ENCODE measurements at regions not wholly inside any gene's neighbourhood (a gene's known extent, or its start where the extent isn't known, plus 50 kb on each side); places are given as distances from the start of the nearest gene placed in this dataset.

DNA sequence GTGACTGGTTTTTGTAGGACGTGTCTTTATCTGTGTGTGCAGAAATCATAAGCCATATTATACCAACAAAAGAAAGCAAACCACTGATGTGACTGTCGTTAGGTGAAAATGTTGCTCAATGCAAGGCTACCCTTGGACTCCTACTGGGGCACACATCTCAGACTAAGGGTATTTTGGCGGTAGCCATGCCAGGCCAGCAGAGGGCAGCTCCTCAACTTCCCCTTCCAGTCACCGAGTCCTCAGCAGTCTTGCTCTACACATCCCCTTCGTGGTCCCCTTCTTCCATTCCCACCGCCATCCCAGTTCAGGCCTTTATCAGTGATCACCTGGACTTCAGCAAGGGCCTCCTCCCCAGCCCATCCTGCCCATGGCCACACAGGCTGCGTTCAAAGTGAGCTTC, 113.7 kb upstream of the GGTLC1 start:
- TF ChIP-seq, protein P1, sequence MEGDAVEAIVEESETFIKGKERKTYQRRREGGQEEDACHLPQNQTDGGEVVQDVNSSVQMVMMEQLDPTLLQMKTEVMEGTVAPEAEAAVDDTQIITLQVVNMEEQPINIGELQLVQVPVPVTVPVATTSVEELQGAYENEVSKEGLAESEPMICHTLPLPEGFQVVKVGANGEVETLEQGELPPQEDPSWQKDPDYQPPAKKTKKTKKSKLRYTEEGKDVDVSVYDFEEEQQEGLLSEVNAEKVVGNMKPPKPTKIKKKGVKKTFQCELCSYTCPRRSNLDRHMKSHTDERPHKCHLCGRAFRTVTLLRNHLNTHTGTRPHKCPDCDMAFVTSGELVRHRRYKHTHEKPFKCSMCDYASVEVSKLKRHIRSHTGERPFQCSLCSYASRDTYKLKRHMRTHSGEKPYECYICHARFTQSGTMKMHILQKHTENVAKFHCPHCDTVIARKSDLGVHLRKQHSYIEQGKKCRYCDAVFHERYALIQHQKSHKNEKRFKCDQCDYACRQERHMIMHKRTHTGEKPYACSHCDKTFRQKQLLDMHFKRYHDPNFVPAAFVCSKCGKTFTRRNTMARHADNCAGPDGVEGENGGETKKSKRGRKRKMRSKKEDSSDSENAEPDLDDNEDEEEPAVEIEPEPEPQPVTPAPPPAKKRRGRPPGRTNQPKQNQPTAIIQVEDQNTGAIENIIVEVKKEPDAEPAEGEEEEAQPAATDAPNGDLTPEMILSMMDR (IDR thresholded peaks at IDR 0.05) = no peak
- TF ChIP-seq POLR2A (IDR thresholded peaks at IDR 0.05) = no peak

Measured in prostate gland (tissue), 2 donors.